GM18517 (cell line): ENCODE measurements at regions not wholly inside any gene's neighbourhood (a gene's known extent, or its start where the extent isn't known, plus 50 kb on each side); places are given as distances from the start of the nearest gene placed in this dataset.

Experiments
- ATAC-seq: cut with Tn5 transposase; IDR thresholded peaks from one replicate; pipeline ENCODE4 v1.9.1; 2021; ENCODE audit warnings: mild to moderate bottlenecking, moderate library complexity; ENCODE audit not compliant: unreplicated experiment

GRCh38 chr4:110878413-110878812 lies 255.5 kb upstream of the PITX2 start:
- ATAC-seq, result no peak

GRCh38 chr4:110878956-110879355 lies 256.1 kb upstream of the PITX2 start:
- ATAC-seq, result no peak

GRCh38 chr4:110886270-110886669 lies 263.4 kb upstream of the PITX2 start:
- no peak for ATAC-seq

- ATAC-seq, result no peak
These were observed 264.0 kb upstream of the PITX2 start for GRCh38 chr4:110886856-110887255.

- no peak for ATAC-seq
These were observed 274.9 kb upstream of the PITX2 start for GRCh38 chr4:110897784-110898183.

- ATAC-seq, result peak; percentile 84
These were observed 275.4 kb upstream of the PITX2 start for GRCh38 chr4:110898290-110898689.

- ATAC-seq, result no peak
These were observed 277.4 kb upstream of the PITX2 start for GRCh38 chr4:110900213-110900769.

GRCh38 chr4:110902500-110902899 lies 279.6 kb upstream of the PITX2 start:
- no peak for ATAC-seq

- no peak for ATAC-seq
These were observed 281.7 kb upstream of the PITX2 start for GRCh38 chr4:110904435-110905065.

GRCh38 chr4:110905367-110905766 lies 282.5 kb upstream of the PITX2 start:
- ATAC-seq, result no peak

GRCh38 chr4:110907801-110908313 lies 285.0 kb upstream of the PITX2 start:
- ATAC-seq, result no peak

- ATAC-seq, result no peak
These were observed 291.9 kb upstream of the PITX2 start for GRCh38 chr4:110914791-110915190.

GRCh38 chr4:110915301-110915700 lies 292.4 kb upstream of the PITX2 start:
- ATAC-seq, result no peak

- ATAC-seq, result no peak
These were observed 293.6 kb upstream of the PITX2 start for GRCh38 chr4:110916505-110916904.

GRCh38 chr4:110917835-110918234 lies 295.0 kb upstream of the PITX2 start:
- ATAC-seq, result no peak

- no peak for ATAC-seq
These were observed 298.1 kb upstream of the PITX2 start for GRCh38 chr4:110920990-110921389.

- no peak for ATAC-seq
These were observed 301.9 kb upstream of the PITX2 start for GRCh38 chr4:110924761-110925160.

GRCh38 chr4:110926841-110927400 lies 304.0 kb upstream of the PITX2 start:
- ATAC-seq, result no peak

GRCh38 chr4:110933341-110933740 lies 310.5 kb upstream of the PITX2 start:
- ATAC-seq, result no peak

GRCh38 chr4:110944501-110944900 lies 321.6 kb upstream of the PITX2 start:
- ATAC-seq, result no peak

GRCh38 chr4:110945600-110945999 lies 322.7 kb upstream of the PITX2 start:
- ATAC-seq, result no peak

GRCh38 chr4:110949542-110949941 lies 326.7 kb upstream of the PITX2 start:
- ATAC-seq, result no peak
